NB4 (cell line): ENCODE measurements at regions not wholly inside any gene's neighbourhood (a gene's known extent, or its start where the extent isn't known, plus 50 kb on each side); places are given as distances from the start of the nearest gene placed in this dataset.
"Not testable (repeated sequence)": the region's sequence is repeated elsewhere in the genome, so short reads cannot be mapped to it uniquely, and the experiment has no call there.

ENCODE experiments used
- CTCF ChIP-seq: IDR thresholded peaks from one replicate; pipeline ENCODE4 v1.5.1; 2012; ENCODE audit warnings: low read depth, low read length
- MYC ChIP-seq: IDR thresholded peaks from 2 replicates; pipeline ENCODE4 v1.6.1; 2011; ENCODE audit warnings: low read depth, low read length

- not testable (repeated sequence) for TF ChIP-seq CTCF, MYC
These were observed 69.8 kb downstream of the FASLG start for GRCh38 chr1:172728705-172729104.
